Keratinocyte (primary cell): ENCODE measurements at regions not wholly inside any gene's neighbourhood (a gene's known extent, or its start where the extent isn't known, plus 50 kb on each side); places are given as distances from the start of the nearest gene placed in this dataset.

Experiments
- DNase-seq: peaks from one replicate; pipeline ENCODE4 v3.0.0-alpha.2; 2011; ENCODE audit warnings: low read depth, missing footprints, low spot score
- FAIRE-seq: peaks from 2 replicates; lab custom pipeline; 2011; peaks lifted over from hg19 to GRCh38; lab: Jason Lieb, UNC
- H2AFZ ChIP-seq: 2 replicates; pipeline ENCODE4 v1.6.0; 2012; ENCODE audit warnings: low read length, control low read depth, inconsistent platforms; ENCODE audit not compliant: control insufficient read depth
- H3K27ac ChIP-seq: 2 replicates; pipeline ENCODE4 v1.5.1; 2011; ENCODE audit warnings: low read length; ENCODE audit not compliant: control insufficient read depth, insufficient read depth
- H3K27me3 ChIP-seq: 3 replicates; pipeline ENCODE4 v1.6.0; 2011; ENCODE audit warnings: low read length; ENCODE audit not compliant: control insufficient read depth, insufficient read depth; ENCODE audit errors: extremely low read depth
- H3K36me3 ChIP-seq, 2 experiments: 2 replicates in 1 of 2; 3 replicates in 1 of 2; pipeline ENCODE4 v1.5.1; 2011; ENCODE audit warnings: low read length in 2 of 2, mild to moderate bottlenecking in 1 of 2; ENCODE audit not compliant: control insufficient read depth in 2 of 2, insufficient read depth in 2 of 2; ENCODE audit errors: extremely low read depth in 1 of 2
- H3K4me1 ChIP-seq: 3 replicates; pipeline ENCODE4 v1.5.1; 2011; ENCODE audit warnings: low read length; ENCODE audit not compliant: control insufficient read depth, insufficient read depth; ENCODE audit errors: extremely low read depth
- H3K4me2 ChIP-seq: 3 replicates; pipeline ENCODE4 v1.6.0; 2011; ENCODE audit warnings: low read depth, low read length; ENCODE audit not compliant: control insufficient read depth, insufficient read depth; ENCODE audit errors: extremely low read depth
- H3K4me3 ChIP-seq, 3 experiments: fragments of 200-600 bp in 1 of 3; sonication (generic) in 1 of 3; 2 replicates in 2 of 3; 3 replicates in 1 of 3; pipeline ENCODE4 v1.5.1; 2011 to 2016; ENCODE audit warnings: low read length in 3 of 3, mild to moderate bottlenecking in 3 of 3, control low read depth in 2 of 3, inconsistent platforms in 1 of 3, low read depth in 1 of 3, mixed read lengths in 1 of 3, mixed run types in 1 of 3, moderate library complexity in 1 of 3; ENCODE audit not compliant: control insufficient read depth in 2 of 3, insufficient read depth in 2 of 3; ENCODE audit errors: extremely low read depth in 1 of 3
- H3K79me2 ChIP-seq: 2 replicates; pipeline ENCODE4 v1.6.0; 2012; ENCODE audit warnings: low read length; ENCODE audit not compliant: control insufficient read depth, insufficient read depth
- H3K9ac ChIP-seq: 3 replicates; pipeline ENCODE4 v1.6.0; 2011; ENCODE audit warnings: low read length; ENCODE audit not compliant: control insufficient read depth, insufficient read depth; ENCODE audit errors: extremely low read depth
- H3K9me1 ChIP-seq: 3 replicates; pipeline ENCODE4 v1.6.0; 2011; ENCODE audit warnings: low read length; ENCODE audit not compliant: control insufficient read depth, insufficient read depth; ENCODE audit errors: extremely low read depth
- H3K9me3 ChIP-seq: 2 replicates; pipeline ENCODE4 v1.5.1; 2012; ENCODE audit warnings: low read depth, low read length; ENCODE audit not compliant: control insufficient read depth
- H4K20me1 ChIP-seq: 3 replicates; pipeline ENCODE4 v1.6.0; 2011; ENCODE audit warnings: low read length; ENCODE audit not compliant: control insufficient read depth, insufficient read depth; ENCODE audit errors: extremely low read depth
- CTCF ChIP-seq, 3 experiments: IDR thresholded peaks in 1 of 3; conservative IDR thresholded peaks in 1 of 3; optimal IDR thresholded peaks in 1 of 3; 2 replicates in 2 of 3; 3 replicates in 1 of 3; pipeline versions ENCODE3 to v1.5.1; 2011; ENCODE audit warnings: low read length in 3 of 3, mild to moderate bottlenecking in 3 of 3, moderate library complexity in 2 of 3, control low read depth in 1 of 3, inconsistent platforms in 1 of 3; ENCODE audit not compliant: insufficient read depth in 2 of 3; ENCODE audit errors: extremely low read depth in 1 of 3
- EZH2 ChIP-seq: IDR thresholded peaks from one replicate; pipeline ENCODE4 v1.6.1; 2012; ENCODE audit warnings: inconsistent platforms, mild to moderate bottlenecking, low read length, moderate library complexity
- dilution Hi-C: fragments of 300-500 bp; cut with MboI; formaldehyde crosslinking; loops from one replicate; pipeline ENCODE4 v1.7.0; 2020; ENCODE audit warnings: low sequenced_read_pairs; ENCODE audit not compliant: extremely low pct_ligation_motif_present

DNA sequence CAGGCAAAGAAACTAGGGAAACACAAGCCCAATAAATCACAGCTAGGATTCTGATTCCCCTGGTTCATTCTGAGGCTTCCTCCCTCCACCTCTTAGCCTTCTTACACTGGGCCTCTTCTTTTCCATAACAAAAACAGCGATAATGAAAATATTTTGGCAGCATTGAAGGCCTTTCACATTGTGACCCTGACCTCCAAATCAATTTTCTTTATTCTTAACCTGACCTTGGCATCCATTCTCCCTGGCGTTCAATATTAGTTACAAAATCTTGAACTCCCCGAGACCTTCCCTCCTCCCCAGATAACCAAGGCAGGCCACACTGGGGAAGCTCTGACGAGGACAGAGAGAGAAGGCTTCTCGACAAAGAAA lies 399.9 kb downstream of the ZSWIM6 start:
- FAIRE-seq (no peak), DNase-seq (no peak)
- Histone ChIP-seq H3K27ac (no peak overlapping the region), H2AFZ (no peak overlapping the region), H3K9ac (no peak overlapping the region), H3K36me3 (no peaks in the 10 kb centered on the region), H3K4me2 (no peak overlapping the region), H3K4me1 (no peaks in the 10 kb centered on the region), H3K79me2 (no peaks in the 10 kb centered on the region), H3K9me1 (no peaks in the 10 kb centered on the region), H3K9me3 (no peaks in the 10 kb centered on the region), H3K4me3 (no peak overlapping the region), H4K20me1 (no peaks in the 10 kb centered on the region), H3K27me3 (peaks cover 6% of the 10 kb centered on the region)
- TF ChIP-seq CTCF (optimal IDR thresholded peaks at IDR 0.05 in 1 of 3, IDR thresholded peaks at IDR 0.05 in 1 of 3, conservative IDR thresholded peaks at IDR 0.05 in 1 of 3; ENCODE audit: extremely low read depth in 1 of 3, insufficient read depth in 2 of 3, low read length in 3 of 3) (no peak), EZH2 (no peak)
- dilution Hi-C loops: no loop called here

GRCh38 chr5:61732369-61732768 lies 400.3 kb downstream of the ZSWIM6 start:
- TF ChIP-seq EZH2: no peak
- TF ChIP-seq CTCF (optimal IDR thresholded peaks at IDR 0.05 in 1 of 3, IDR thresholded peaks at IDR 0.05 in 1 of 3, conservative IDR thresholded peaks at IDR 0.05 in 1 of 3; ENCODE audit: extremely low read depth in 1 of 3, insufficient read depth in 2 of 3, low read length in 3 of 3): no peak
- no peak overlapping the region for H3K27ac ChIP-seq
- FAIRE-seq (no peak), DNase-seq (no peak)
- H3K9me1 ChIP-seq: no peaks in the 10 kb centered on the region
- peaks cover 6% of the 10 kb centered on the region for H3K27me3 ChIP-seq
- no peaks in the 10 kb centered on the region for H3K4me1 ChIP-seq
- no peak overlapping the region for H2AFZ ChIP-seq
- H4K20me1 ChIP-seq: no peaks in the 10 kb centered on the region
- no peak overlapping the region for H3K9ac ChIP-seq
- no peaks in the 10 kb centered on the region for H3K36me3 ChIP-seq
- H3K4me2 ChIP-seq: no peak overlapping the region
- H3K79me2 ChIP-seq: no peaks in the 10 kb centered on the region
- H3K9me3 ChIP-seq: no peaks in the 10 kb centered on the region
- H3K4me3 ChIP-seq: no peak overlapping the region
- dilution Hi-C loops: no loop called here
